ENCODE measurements at regions not wholly inside any gene's neighbourhood (a gene's known extent, or its start where the extent isn't known, plus 50 kb on each side); places are given as distances from the start of the nearest gene placed in this dataset.

- TF ChIP-seq CTCF (conservative IDR thresholded peaks at IDR 0.05; ENCODE audit: low read depth, low read length) (no peak), EZH2 (IDR thresholded peaks at IDR 0.05; ENCODE audit: low read length, unreplicated experiment) (no peak), EZH2phosphoT487 (IDR thresholded peaks at IDR 0.05; ENCODE audit: borderline replicate concordance, low read length) (no peak)
These were observed 79.2 kb upstream of the NRIP1 start for GRCh38 chr21:15144026-15144425.

Measured in PC-3 (cell line).